ENCODE measurements at regions not wholly inside any gene's neighbourhood (a gene's known extent, or its start where the extent isn't known, plus 50 kb on each side); places are given as distances from the start of the nearest gene placed in this dataset.

DNA sequence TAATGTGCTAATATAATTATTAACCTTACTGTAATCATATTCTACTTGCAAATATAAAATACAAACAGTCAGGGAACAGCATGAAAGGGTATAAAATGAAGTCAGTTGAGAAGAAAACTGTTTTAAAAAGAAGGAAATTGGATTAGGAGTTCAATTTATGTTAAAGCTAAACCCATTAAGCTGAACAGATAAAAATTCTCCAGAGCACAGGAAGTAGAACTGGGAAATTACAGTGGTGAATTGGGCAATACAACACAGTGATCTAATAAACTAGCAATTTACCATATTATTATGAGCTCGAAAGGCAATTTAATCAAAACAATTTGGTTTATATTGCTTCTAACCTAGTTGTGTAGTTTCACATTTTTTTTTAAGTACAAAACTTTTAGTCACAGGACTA, 407.4 kb upstream of the RGS17 start:
- no peaks in the 10 kb centered on the region for H3K27me3 ChIP-seq (ENCODE audit: control insufficient read depth, insufficient read depth, low read length, poor library complexity, severe bottlenecking)
- no CpG with 5 or more reads among the region's 1 CpG for WGBS, 2 experiments
- H3K4me1 ChIP-seq (ENCODE audit: control insufficient read depth, insufficient read depth, low read length) = no peaks in the 10 kb centered on the region
- no peaks in the 10 kb centered on the region for H3K9me3 ChIP-seq (ENCODE audit: control insufficient read depth, low read length)
- H3K4me3 ChIP-seq (ENCODE audit: insufficient read depth, low read depth, low read length) = no peak overlapping the region
- no peaks in the 10 kb centered on the region for H3K36me3 ChIP-seq (ENCODE audit: control insufficient read depth, insufficient read depth, low read length)
- H3K27ac ChIP-seq (ENCODE audit: insufficient read depth, low read depth, low read length, poor library complexity, severe bottlenecking) = no peak overlapping the region

GRCh38 chr6:153537422-153537821, 406.3 kb upstream of the RGS17 start:
- H3K4me3 ChIP-seq (ENCODE audit: insufficient read depth, low read depth, low read length) = no peak overlapping the region
- no peaks in the 10 kb centered on the region for H3K36me3 ChIP-seq (ENCODE audit: control insufficient read depth, insufficient read depth, low read length)
- H3K27ac ChIP-seq (ENCODE audit: insufficient read depth, low read depth, low read length, poor library complexity, severe bottlenecking) = no peak overlapping the region
- H3K4me1 ChIP-seq (ENCODE audit: control insufficient read depth, insufficient read depth, low read length) = no peaks in the 10 kb centered on the region
- H3K27me3 ChIP-seq (ENCODE audit: control insufficient read depth, insufficient read depth, low read length, poor library complexity, severe bottlenecking) = no peaks in the 10 kb centered on the region
- no peaks in the 10 kb centered on the region for H3K9me3 ChIP-seq (ENCODE audit: control insufficient read depth, low read length)
- 92 to 100% methylated on average over 1 of the region's 1 CpG for WGBS, 2 experiments

DNA sequence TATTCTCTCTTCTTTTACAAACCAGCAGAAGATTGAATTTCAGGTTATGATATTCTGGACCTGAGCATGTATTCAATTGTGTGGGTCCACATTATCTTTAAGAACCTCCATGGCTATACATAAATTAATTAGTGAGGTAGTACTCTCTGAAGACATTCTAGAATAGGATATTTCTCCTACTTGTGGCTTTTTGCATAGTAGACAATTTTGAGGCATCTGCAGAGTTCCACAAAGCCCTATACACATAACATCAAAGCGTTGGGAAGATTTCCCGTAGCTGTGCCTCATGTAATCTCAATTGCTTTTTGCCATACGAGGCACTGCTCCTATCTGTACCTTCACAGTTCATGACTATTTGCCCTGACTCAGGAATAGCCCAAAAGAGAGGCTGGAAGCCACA, 395.4 kb upstream of the RGS17 start:
- Histone ChIP-seq H3K36me3 (ENCODE audit: control insufficient read depth, insufficient read depth, low read length) (no peaks in the 10 kb centered on the region), H3K9me3 (ENCODE audit: control insufficient read depth, low read length) (no peaks in the 10 kb centered on the region), H3K4me1 (ENCODE audit: control insufficient read depth, insufficient read depth, low read length) (no peaks in the 10 kb centered on the region), H3K27ac (ENCODE audit: insufficient read depth, low read depth, low read length, poor library complexity, severe bottlenecking) (no peak overlapping the region), H3K27me3 (ENCODE audit: control insufficient read depth, insufficient read depth, low read length, poor library complexity, severe bottlenecking) (no peaks in the 10 kb centered on the region), H3K4me3 (ENCODE audit: insufficient read depth, low read depth, low read length) (no peak overlapping the region)
- WGBS, 2 experiments = 92 to 95% methylated on average over 3 of the region's 3 CpGs

DNA sequence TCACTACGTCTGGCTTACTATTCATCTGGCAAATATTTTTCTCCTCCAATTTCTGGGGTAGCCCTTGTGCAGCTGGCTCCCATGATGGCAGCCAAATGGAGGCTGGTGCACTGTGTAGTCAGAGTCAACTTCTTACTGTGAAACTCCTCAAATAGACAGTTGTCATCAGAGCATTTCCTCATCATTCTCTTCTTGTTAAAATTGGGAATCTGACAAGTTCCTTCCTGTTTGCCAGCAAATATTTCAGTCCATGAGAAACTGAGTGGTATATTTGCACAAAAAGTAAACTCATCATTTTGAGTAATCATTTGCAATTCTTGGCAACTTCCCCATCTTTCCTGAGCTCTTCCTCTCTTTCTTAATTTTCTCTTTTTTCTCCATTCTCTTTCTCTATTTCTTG, 394.9 kb upstream of the RGS17 start:
- Histone ChIP-seq H3K4me3 (ENCODE audit: insufficient read depth, low read depth, low read length) (no peak overlapping the region), H3K27ac (ENCODE audit: insufficient read depth, low read depth, low read length, poor library complexity, severe bottlenecking) (no peak overlapping the region), H3K4me1 (ENCODE audit: control insufficient read depth, insufficient read depth, low read length) (no peaks in the 10 kb centered on the region), H3K9me3 (ENCODE audit: control insufficient read depth, low read length) (no peaks in the 10 kb centered on the region), H3K27me3 (ENCODE audit: control insufficient read depth, insufficient read depth, low read length, poor library complexity, severe bottlenecking) (no peaks in the 10 kb centered on the region), H3K36me3 (ENCODE audit: control insufficient read depth, insufficient read depth, low read length) (no peaks in the 10 kb centered on the region)
- WGBS, 2 experiments = 92 to 100% methylated on average over 1 of the region's 1 CpG

DNA sequence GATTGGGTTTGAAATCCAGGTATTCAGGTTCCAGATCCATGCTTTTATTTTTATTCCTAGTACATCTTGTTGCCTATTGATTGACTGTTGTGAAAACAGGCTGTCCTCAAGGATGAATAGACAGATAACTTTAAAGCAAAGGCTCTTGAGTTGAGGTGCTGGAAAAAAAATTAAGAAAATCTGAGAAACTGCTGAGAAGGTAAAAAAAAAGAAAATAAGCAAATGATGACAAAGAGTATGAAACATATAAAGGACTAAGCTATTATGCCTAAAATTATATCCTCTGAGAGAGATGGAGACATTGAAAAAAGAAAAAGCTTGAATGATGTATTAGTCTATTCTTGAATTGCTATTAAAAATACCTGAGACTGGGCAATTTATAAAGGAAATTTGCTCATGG, 392.3 kb upstream of the RGS17 start:
- H3K27ac ChIP-seq (ENCODE audit: insufficient read depth, low read depth, low read length, poor library complexity, severe bottlenecking) = no peak overlapping the region
- H3K36me3 ChIP-seq (ENCODE audit: control insufficient read depth, insufficient read depth, low read length) = no peaks in the 10 kb centered on the region
- no peaks in the 10 kb centered on the region for H3K9me3 ChIP-seq (ENCODE audit: control insufficient read depth, low read length)
- no peak overlapping the region for H3K4me3 ChIP-seq (ENCODE audit: insufficient read depth, low read depth, low read length)
- no peaks in the 10 kb centered on the region for H3K4me1 ChIP-seq (ENCODE audit: control insufficient read depth, insufficient read depth, low read length)
- H3K27me3 ChIP-seq (ENCODE audit: control insufficient read depth, insufficient read depth, low read length, poor library complexity, severe bottlenecking) = no peaks in the 10 kb centered on the region

- no peaks in the 10 kb centered on the region for H3K36me3 ChIP-seq (ENCODE audit: control insufficient read depth, insufficient read depth, low read length)
- no peak overlapping the region for H3K4me3 ChIP-seq (ENCODE audit: insufficient read depth, low read depth, low read length)
- H3K4me1 ChIP-seq (ENCODE audit: control insufficient read depth, insufficient read depth, low read length) = no peaks in the 10 kb centered on the region
- no peaks in the 10 kb centered on the region for H3K9me3 ChIP-seq (ENCODE audit: control insufficient read depth, low read length)
- WGBS, 2 experiments = 66 to 70% methylated on average over 1 to 2 of the region's 2 CpGs
- no peak overlapping the region for H3K27ac ChIP-seq (ENCODE audit: insufficient read depth, low read depth, low read length, poor library complexity, severe bottlenecking)
- H3K27me3 ChIP-seq (ENCODE audit: control insufficient read depth, insufficient read depth, low read length, poor library complexity, severe bottlenecking) = no peaks in the 10 kb centered on the region
These were observed 380.9 kb upstream of the RGS17 start for GRCh38 chr6:153511896-153512496.

DNA sequence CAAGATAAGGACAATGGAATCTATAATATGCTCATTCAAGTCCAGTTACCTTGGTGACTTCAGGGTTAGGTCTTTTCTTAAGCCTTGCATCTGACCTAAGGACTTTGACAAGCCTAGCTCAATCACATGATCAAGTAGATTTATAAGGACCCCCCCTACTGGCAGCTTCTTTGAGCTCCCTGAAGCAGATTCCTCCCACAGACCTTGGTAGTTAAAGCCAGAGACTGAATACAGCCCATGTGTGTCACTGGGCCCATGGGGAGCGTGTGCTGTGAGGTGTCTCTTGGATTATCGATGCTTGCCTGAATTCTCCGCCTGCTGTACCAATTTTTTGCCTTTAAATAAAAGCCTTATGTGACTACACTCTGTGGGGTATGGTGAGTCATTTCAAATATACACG, 372.7 kb upstream of the RGS17 start:
- Histone ChIP-seq H3K27ac (ENCODE audit: insufficient read depth, low read depth, low read length, poor library complexity, severe bottlenecking) (no peak overlapping the region), H3K9me3 (ENCODE audit: control insufficient read depth, low read length) (no peaks in the 10 kb centered on the region), H3K27me3 (ENCODE audit: control insufficient read depth, insufficient read depth, low read length, poor library complexity, severe bottlenecking) (no peaks in the 10 kb centered on the region), H3K4me3 (ENCODE audit: insufficient read depth, low read depth, low read length) (no peak overlapping the region), H3K4me1 (ENCODE audit: control insufficient read depth, insufficient read depth, low read length) (no peaks in the 10 kb centered on the region), H3K36me3 (ENCODE audit: control insufficient read depth, insufficient read depth, low read length) (no peaks in the 10 kb centered on the region)
- 94% methylated on average over 2 to 4 of the region's 4 CpGs for WGBS, 2 experiments

GRCh38 chr6:153493501-153493900, 362.4 kb upstream of the RGS17 start:
- Histone ChIP-seq H3K9me3 (ENCODE audit: control insufficient read depth, low read length) (no peaks in the 10 kb centered on the region), H3K4me1 (ENCODE audit: control insufficient read depth, insufficient read depth, low read length) (no peaks in the 10 kb centered on the region), H3K27me3 (ENCODE audit: control insufficient read depth, insufficient read depth, low read length, poor library complexity, severe bottlenecking) (no peaks in the 10 kb centered on the region), H3K27ac (ENCODE audit: insufficient read depth, low read depth, low read length, poor library complexity, severe bottlenecking) (no peak overlapping the region), H3K36me3 (ENCODE audit: control insufficient read depth, insufficient read depth, low read length) (no peaks in the 10 kb centered on the region), H3K4me3 (ENCODE audit: insufficient read depth, low read depth, low read length) (no peak overlapping the region)
- 98 to 100% methylated on average over 1 to 2 of the region's 2 CpGs for WGBS, 2 experiments

DNA sequence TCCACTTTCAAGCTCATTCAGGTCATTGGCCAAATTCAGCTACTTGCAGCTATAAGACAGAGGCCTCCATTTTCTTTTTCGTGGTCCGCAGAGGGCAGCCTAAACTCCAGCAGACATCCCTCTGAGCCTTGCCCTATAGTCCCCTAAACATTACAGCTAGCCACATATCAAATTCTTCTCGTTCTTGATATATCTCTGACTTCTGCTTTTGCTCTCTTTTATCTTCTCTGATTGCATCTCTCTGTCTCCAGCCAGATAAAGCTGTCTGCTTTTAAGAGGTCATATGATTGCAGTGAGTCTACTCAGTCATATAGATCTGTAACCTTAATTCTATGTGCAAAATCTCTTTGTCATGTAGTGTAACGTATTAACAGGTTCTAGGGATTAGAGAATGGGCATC, 358.4 kb upstream of the RGS17 start:
- Histone ChIP-seq H3K27me3 (ENCODE audit: control insufficient read depth, insufficient read depth, low read length, poor library complexity, severe bottlenecking) (no peaks in the 10 kb centered on the region), H3K36me3 (ENCODE audit: control insufficient read depth, insufficient read depth, low read length) (no peaks in the 10 kb centered on the region), H3K27ac (ENCODE audit: insufficient read depth, low read depth, low read length, poor library complexity, severe bottlenecking) (no peak overlapping the region), H3K4me3 (ENCODE audit: insufficient read depth, low read depth, low read length) (no peak overlapping the region), H3K4me1 (ENCODE audit: control insufficient read depth, insufficient read depth, low read length) (no peaks in the 10 kb centered on the region), H3K9me3 (ENCODE audit: control insufficient read depth, low read length) (peaks cover 3% of the 10 kb centered on the region)
- WGBS, 2 experiments = 90 to 94% methylated on average over 4 of the region's 4 CpGs

- Histone ChIP-seq H3K27me3 (ENCODE audit: control insufficient read depth, insufficient read depth, low read length, poor library complexity, severe bottlenecking) (no peaks in the 10 kb centered on the region), H3K9me3 (ENCODE audit: control insufficient read depth, low read length) (peaks cover 3% of the 10 kb centered on the region), H3K27ac (ENCODE audit: insufficient read depth, low read depth, low read length, poor library complexity, severe bottlenecking) (no peak overlapping the region), H3K4me3 (ENCODE audit: insufficient read depth, low read depth, low read length) (no peak overlapping the region), H3K4me1 (ENCODE audit: control insufficient read depth, insufficient read depth, low read length) (no peaks in the 10 kb centered on the region), H3K36me3 (ENCODE audit: control insufficient read depth, insufficient read depth, low read length) (no peaks in the 10 kb centered on the region)
- WGBS, 2 experiments = 100% methylated on average over 1 of the region's 1 CpG
These were observed 357.2 kb upstream of the RGS17 start for GRCh38 chr6:153488267-153488666.

DNA sequence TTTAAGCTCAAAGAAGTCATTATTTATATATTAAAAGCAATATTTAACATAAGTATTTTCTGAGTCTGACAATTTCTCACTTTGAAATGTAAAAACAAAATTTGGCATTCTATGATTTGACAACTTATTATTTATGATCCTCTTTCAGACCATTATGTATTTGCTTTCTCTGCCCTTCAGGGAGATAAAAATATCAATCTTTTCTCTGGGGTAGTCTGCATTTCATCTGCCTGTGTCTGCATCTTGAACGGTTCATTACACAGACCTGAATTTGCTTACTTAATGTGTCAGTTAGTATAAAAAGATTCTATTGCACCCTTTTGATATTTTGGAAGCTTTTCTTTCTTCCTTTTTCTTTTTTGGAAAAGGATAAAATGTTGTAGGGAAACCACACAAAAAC, 354.0 kb upstream of the RGS17 start:
- WGBS, 2 experiments = 100% methylated on average over 1 of the region's 1 CpG
- H3K36me3 ChIP-seq (ENCODE audit: control insufficient read depth, insufficient read depth, low read length) = no peaks in the 10 kb centered on the region
- H3K4me1 ChIP-seq (ENCODE audit: control insufficient read depth, insufficient read depth, low read length) = no peaks in the 10 kb centered on the region
- H3K4me3 ChIP-seq (ENCODE audit: insufficient read depth, low read depth, low read length) = no peak overlapping the region
- peaks cover 3% of the 10 kb centered on the region for H3K9me3 ChIP-seq (ENCODE audit: control insufficient read depth, low read length)
- H3K27ac ChIP-seq (ENCODE audit: insufficient read depth, low read depth, low read length, poor library complexity, severe bottlenecking) = no peak overlapping the region
- no peaks in the 10 kb centered on the region for H3K27me3 ChIP-seq (ENCODE audit: control insufficient read depth, insufficient read depth, low read length, poor library complexity, severe bottlenecking)
